ENCODE measurements at regions not wholly inside any gene's neighbourhood (a gene's known extent, or its start where the extent isn't known, plus 50 kb on each side); places are given as distances from the start of the nearest gene placed in this dataset.

- no peak for DNase-seq
These were observed 77.9 kb downstream of the PSMG1 start for GRCh38 chr21:39105341-39105765.

GRCh38 chr21:39104911-39105310 lies 78.3 kb downstream of the PSMG1 start:
- no peak for DNase-seq

GRCh38 chr21:39103689-39104088 lies 79.6 kb downstream of the PSMG1 start:
- DNase-seq = no peak

DNA sequence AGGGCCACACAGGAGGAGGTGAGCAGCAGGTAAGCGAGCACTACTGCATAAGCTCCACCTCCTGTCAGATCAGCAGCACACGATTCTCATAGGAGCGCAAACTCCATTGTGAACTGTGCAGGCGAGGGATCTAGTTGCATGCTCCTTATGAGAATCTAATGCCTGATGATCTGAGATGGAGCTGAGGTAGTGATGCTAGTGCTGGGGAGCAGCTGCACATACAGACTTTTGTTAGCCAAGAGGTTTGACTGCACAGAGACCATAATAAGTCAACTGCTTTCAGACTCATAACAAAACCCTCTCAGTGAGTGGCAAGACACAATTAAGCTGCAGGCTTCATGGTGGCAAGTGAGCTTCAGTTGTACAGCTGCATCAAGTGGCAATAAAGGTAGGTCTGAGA lies 83.4 kb downstream of the PSMG1 start:
- no peak for DNase-seq

- DNase-seq = no peak
These were observed 84.5 kb downstream of the PSMG1 start for GRCh38 chr21:39098696-39099200.

DNA sequence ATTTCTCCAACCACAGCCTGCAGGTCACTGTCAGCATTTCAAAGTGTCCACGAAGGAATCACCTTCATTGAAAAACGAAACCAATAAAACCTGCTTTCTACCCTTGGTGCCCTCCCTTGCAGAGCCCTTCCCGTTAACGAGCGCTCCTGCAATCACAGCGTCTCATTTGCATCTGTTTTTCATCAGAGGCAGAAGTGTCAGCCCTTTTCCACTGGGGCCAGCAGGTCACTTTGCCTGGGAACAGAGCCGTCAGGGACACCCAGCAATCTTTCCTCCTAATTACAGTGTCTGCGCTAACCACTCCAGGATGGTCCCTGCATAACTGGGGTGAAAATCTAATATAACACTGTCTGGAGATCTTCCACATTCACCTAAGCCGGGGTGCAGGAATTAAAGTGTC lies 85.3 kb downstream of the PSMG1 start:
- no peak for DNase-seq

GRCh38 chr21:39097335-39097861 lies 85.9 kb downstream of the PSMG1 start:
- DNase-seq = no peak

- DNase-seq = no peak
These were observed 86.5 kb downstream of the PSMG1 start for GRCh38 chr21:39096754-39097153.

GRCh38 chr21:39095681-39096080 lies 87.6 kb downstream of the PSMG1 start:
- DNase-seq = no peak

DNA sequence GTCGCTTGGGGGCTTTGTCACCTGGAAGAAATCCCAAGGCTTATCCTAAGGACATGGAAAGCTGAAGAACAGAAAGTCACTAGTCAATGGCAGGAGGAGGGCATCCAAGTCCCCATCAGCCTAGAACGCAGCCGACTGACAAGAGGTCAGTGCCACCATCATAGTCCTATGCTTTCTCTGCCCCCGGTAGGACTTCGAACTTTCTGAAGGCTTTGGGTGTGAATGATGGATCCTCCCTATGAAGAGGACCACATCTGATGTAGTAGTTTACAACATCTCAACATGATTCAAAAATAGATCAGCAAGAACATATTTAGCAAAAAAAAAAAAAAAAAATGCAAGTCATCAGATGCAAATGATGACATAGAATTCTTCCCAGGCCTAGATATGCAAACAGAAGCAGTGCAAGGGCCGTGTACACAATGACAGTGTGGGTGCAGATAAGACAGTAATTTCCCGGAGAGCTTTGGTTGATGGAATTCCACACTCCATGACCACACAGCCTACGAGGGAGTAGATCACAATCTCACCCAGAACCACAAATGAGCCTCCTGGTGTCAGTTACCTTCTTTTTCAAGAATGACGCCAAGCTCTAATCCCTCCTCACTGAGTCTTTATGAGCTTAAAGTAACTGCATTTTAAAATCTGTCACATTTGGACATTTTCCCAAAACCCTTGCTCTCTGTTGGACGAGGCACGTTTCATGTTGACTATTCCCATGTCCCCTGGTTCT lies 88.2 kb downstream of the PSMG1 start:
- no peak for DNase-seq

DNA sequence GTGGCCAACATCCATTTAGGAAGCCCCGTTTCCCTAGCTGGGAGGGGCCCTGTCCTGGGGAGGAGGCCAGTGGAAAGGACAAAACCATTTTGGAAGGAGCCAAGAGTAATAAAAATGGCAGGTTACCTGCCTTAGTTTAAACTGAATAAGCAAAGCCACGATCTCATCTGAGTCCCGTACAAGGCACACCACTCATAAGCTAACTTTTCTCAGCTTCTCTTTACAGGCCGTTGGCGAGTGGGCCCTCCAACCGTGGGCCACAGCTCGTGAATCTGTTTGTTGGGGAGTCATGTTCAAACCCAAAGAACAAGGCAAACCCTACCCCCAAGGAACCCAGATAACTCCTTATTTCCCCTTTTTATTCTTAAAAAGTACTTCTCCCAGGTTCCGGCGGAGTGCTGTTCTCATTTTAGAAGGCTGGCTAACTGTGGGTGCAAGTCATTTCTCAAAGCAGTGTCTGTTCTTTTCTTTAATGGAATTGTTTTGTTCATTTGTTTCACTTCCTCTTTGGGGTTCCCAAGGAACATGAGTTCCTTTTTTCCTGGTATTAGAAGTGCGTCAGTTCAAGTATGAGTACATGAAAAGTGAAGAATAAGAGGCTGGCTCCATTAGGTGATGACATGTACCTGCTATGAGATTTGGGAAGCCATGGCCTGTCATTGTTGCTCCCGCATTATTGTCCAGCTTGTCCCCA lies 89.0 kb downstream of the PSMG1 start:
- no peak for DNase-seq

DNA sequence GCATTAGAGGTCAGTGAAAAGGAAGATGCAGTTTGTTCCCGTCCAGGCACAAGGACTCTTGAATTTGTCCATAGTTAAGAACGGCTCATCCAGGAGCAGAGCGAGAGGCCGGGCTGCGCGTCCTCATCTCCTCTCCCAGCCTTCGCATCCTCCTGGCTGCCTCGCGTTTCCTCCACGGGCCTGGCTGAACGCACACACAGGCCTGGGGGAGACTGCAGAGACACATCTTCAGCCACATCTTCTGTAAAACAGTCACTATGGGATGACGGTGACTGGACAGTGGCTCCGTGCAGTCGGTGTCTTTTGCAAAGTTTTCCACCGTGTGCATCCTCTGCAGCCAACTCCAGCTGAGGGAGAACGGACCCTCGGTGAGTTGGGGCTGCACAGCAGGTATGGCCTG lies 89.7 kb downstream of the PSMG1 start:
- no peak for DNase-seq

DNA sequence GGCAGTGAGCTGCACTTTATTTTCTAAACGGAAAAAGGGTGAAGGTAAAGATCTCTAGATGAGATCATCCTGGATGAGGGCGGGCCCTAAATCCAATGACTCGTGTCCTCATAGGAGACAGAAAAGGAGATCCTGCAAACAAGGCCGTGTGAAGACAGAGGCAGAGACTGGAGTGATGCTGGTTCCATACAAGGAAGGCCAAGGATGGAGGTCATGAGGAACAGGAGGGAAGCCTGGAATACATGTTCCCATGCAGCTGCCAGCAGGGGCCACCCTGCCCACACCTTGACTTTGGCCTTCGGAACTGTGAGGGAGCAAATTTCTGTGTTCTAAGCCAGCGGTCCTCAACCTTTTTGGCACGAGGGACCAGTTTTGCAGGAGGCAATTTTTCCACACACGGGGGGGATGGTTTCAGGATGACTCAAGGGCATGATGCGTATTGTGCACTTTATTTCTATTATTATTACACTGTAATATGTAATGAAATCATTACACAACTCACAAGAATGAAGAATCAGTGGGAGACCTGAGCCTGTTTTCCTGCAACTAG lies 94.3 kb downstream of the PSMG1 start:
- no peak for DNase-seq

DNA sequence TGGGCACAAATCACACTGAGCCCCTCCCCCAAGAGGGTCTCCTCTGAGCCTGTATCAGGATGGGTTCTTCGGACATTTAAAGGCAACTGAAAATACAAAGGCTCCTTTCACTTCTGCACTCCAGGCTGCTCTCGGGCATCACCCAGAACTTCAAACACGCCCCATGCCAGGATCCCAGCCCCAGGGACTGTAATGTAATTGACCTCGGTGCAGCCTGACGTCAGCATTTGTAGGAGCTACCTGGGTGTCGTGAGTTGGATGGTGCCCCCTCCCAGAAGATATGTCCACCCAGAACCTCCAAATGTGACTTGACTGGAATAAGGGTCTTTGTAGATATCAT lies 95.2 kb downstream of the PSMG1 start:
- DNase-seq = no peak

- no peak for DNase-seq
These were observed 95.8 kb downstream of the PSMG1 start for GRCh38 chr21:39087238-39088030.

DNA sequence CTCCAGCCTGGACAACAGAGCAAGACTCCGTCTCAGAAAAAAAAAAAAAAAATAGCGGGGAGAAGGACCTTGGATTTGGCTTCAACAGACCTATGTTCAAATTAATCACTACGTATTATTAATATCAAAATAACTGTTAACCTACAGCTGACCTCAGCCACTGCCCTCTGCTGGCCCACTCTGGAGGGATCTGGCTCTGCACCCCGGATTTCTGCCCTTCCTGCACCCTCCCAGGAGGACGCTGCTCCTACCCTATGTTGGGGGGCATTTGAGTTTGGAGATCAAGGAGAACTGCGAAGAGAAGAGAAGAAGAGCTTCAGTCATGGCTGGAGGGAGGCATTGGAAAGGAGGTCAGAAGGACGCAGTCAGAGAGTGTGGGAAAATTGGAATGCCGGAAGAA lies 96.7 kb downstream of the PSMG1 start:
- DNase-seq = no peak

GRCh38 chr21:39085843-39086405 lies 97.3 kb downstream of the PSMG1 start:
- no peak for DNase-seq

- no peak for DNase-seq
These were observed 98.1 kb downstream of the PSMG1 start for GRCh38 chr21:39084979-39085729.

- DNase-seq = no peak
These were observed 99.2 kb downstream of the PSMG1 start for GRCh38 chr21:39084073-39084472.

- no peak for DNase-seq
These were observed 99.8 kb downstream of the PSMG1 start for GRCh38 chr21:39083377-39084008.

- DNase-seq = peak; percentile 26
These were observed 100.4 kb downstream of the PSMG1 start for GRCh38 chr21:39082656-39083376.
